ENCODE measurements at regions not wholly inside any gene's neighbourhood (a gene's known extent, or its start where the extent isn't known, plus 50 kb on each side); places are given as distances from the start of the nearest gene placed in this dataset.

DNA sequence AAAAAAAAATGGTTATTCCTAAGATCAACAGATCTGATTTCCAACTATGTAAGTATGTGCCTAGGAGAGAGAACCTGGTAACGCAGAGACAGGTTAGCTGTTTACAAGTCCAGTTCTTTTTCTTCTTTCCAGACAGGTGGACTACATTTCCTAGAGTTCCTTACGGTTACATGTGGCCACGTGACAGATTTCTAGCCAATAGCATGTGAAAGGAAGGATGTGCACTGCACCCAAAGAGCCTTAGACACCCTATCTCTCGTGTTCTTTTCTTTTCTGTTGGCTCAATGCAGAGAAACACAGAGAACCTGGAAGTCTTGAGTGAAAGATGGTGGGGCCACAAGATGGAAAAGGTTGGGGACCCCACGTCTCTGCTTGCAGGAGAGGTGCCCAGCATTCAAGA is 375.9 kb downstream of the TNS1 start:
- TF ChIP-seq, protein P1, sequence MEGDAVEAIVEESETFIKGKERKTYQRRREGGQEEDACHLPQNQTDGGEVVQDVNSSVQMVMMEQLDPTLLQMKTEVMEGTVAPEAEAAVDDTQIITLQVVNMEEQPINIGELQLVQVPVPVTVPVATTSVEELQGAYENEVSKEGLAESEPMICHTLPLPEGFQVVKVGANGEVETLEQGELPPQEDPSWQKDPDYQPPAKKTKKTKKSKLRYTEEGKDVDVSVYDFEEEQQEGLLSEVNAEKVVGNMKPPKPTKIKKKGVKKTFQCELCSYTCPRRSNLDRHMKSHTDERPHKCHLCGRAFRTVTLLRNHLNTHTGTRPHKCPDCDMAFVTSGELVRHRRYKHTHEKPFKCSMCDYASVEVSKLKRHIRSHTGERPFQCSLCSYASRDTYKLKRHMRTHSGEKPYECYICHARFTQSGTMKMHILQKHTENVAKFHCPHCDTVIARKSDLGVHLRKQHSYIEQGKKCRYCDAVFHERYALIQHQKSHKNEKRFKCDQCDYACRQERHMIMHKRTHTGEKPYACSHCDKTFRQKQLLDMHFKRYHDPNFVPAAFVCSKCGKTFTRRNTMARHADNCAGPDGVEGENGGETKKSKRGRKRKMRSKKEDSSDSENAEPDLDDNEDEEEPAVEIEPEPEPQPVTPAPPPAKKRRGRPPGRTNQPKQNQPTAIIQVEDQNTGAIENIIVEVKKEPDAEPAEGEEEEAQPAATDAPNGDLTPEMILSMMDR (IDR thresholded peaks at IDR 0.05) = no peak
- TF ChIP-seq EP300 (IDR thresholded peaks at IDR 0.05) = no peak
- no peak for TF ChIP-seq POLR2A (IDR thresholded peaks at IDR 0.05)
- TF ChIP-seq POLR2AphosphoS5 (IDR thresholded peaks at IDR 0.05) = no peak
